Nucleus accumbens (tissue), 56 donors: ENCODE measurements at regions not wholly inside any gene's neighbourhood (a gene's known extent, or its start where the extent isn't known, plus 50 kb on each side); places are given as distances from the start of the nearest gene placed in this dataset.
"Not testable (repeated sequence)": the region's sequence is repeated elsewhere in the genome, so short reads cannot be mapped to it uniquely, and the experiment has no call there.

Experiments
- DNase-seq, 56 donors: peaks; one replicate each; lab custom pipeline; 2025; lab: John Stamatoyannopoulos, UW

DNA sequence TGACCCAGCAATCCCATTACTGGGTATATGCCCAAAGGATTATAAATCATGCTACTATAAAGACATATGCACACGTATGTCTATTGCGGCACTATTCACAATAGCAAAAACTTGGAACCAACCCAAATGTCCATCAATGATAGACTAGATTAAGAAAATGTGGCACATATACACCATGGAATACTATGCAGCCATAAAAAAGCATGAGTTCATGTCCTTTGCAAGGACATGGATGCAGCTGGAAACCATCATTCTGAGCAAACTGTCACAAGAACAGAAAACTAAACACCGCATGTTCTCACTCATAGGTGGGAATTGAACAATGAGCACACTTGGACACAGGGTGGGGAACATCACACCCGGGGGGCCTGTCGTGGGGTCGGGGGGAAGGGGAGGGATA lies 80.1 kb upstream of the TMEM170B start:
- DNase-seq: not testable (repeated sequence)

DNA sequence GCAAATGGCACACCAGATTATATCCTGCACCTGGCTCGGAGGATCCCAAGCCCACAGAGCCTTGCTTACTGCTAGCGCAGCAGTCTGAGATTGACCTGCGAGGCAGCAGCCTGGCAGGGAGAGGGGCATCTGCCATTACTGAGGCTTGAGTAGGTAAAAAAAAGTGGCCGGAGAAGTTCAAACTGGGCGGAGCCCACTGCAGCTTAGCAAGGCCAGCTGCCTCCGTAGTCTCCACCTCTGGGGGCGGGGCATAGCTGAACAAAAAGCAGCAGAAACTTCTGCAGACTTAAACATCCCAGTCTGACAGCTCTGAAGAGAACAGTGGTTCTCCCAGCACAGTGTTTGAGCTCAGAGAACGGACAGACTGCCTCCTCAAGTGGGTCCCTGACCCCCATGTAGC lies 85.4 kb upstream of the TMEM170B start:
- not testable (repeated sequence) for DNase-seq

DNA sequence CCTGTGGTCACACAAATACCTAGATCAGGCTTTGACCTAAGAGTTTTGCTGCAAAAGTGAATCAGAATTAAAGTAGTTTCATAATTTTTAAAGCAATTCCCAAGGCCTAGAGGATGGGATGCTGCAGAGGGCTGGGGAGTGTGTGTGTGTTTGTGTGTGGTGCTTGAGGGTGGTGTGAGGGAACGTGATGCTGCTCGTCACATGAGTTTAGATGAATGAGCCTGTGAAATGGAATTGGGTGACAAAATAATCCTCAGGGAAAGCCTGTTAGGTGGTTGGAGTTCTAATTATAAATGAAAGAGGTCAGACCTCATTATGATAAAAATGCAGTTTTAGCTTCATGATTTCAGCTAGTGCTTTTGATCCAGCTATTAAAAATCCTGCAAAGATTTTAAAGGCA lies 87.5 kb upstream of the TMEM170B start:
- DNase-seq: no peak

DNA sequence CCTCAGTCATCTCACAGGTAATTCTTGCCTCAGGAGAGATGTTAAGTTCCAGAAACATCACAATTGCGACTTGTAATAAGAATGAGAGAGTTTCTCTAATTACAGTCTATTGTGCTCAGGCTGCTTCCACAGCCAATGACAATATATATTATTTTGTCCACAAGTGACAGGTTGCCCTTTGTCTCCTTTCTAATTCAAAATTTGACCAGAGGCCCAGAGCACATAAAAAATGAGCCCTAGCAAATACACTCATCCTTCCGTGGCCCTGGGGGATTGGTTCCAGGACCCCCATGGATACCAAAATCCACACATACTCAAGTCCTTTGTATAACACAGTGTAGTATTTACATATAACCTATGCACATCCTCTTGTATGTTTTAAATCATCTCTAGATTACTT lies 88.1 kb upstream of the TMEM170B start:
- DNase-seq: no peak

DNA sequence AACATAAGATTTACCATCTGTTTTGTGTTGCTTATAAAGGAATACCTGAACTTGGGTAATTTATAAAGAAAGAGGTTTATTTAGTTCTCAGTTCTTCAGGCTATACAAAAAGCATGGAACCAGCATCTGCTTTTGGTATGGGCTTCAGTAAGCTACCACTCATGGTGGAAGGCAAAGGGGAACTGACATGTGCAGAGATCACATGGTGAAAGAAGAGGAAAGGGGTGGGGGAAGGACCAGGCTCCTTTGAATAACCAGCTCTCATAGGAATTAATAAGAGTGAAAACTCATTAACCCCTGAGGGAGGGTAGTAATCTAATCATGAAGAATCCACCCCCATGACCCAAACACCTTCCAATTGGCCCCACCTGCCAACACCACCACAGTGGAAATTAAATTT lies 89.5 kb upstream of the TMEM170B start:
- no peak for DNase-seq

DNA sequence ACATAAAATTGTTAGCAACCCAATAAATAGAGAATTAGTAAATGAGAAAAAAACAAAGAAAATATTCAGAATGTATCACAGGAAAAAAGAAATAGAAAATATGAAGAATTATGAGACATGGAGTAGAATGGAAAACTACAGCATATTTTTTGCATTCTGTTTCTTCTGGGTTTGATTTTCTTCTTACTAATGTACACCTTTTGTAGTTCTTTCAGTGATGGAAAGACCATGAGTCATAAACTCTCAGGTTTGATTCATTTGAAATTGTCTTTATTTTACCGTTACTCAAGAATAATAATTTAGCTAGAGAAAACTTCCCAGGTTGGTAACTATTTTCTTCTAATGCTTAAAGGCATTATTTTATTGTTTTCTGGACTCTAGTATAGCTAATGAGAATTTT lies 90.3 kb upstream of the TMEM170B start:
- DNase-seq: no peak

DNA sequence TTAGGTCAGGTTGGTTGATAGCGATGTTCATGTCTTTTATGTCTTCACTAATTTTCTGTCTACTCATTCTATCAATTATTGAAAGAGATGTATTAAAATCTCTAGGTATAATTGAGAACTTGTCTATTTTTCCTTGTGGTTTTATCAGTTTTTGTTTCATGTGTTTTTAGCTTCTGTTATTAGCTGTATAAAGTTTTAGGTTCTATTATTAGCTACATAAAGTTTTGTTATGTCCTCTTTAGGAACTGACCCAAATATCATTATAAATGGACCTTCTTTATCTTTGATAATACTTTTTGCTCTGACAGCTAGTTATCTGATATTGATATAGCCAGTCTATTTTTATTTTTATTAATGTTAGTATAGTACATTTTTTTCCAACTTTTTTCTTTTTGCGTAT lies 92.4 kb upstream of the TMEM170B start:
- no peak for DNase-seq

DNA sequence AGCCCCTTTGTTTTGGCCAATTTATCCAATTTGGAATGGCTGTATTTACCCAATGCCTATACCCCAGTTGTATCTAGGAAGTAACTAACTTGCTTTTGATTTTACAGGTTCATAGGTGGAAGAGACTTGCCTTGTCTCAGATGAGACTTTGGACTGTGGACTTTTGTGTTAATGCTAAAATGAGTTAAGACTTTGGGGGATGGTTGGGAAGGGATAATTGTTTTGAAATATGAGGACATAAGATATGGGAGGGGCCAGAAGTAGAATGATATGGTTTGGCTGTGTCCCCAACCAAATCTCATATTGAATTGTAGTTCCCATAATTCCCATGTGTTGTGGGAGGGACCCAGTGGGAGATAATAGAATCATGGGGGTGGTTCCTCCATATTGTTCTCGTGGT lies 94.4 kb upstream of the TMEM170B start:
- DNase-seq: not testable (repeated sequence)

DNA sequence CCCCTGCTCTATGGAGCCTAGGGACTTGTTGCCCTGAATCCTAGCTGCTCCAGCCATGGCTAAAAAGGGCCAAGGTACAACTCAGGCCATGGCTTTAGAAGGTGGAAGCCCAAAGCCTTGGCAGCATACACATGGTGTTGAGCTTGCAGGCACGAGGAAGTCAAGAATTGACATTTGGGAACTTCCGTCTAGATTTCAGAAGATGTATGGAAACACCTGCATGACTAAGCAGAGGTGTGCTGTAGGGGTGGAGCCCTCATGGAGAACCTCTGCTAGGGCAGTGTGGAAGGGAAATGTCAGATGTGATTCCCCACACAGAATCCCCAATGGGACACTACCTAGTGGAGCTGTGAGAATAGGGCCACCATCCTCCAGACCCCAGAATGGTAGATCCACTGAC lies 95.1 kb upstream of the TMEM170B start:
- no peak for DNase-seq

DNA sequence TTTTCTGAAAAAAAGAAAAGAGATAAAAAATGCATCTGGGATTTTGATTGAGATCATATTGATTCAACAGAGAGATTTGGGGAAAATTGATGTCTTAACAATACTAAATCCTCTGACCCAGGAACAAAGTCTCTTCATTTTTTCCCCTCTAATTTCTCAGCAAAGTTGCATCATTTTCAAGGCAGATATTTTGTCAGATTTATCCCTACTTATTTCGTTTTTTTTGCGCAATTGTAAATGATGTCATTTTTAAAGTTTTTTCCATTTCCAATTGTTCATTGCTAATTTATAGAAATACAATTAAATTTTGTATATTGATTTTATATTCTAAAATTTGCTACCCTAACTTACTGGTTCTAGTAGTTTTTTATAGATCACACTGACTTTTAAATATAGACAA lies 97.7 kb upstream of the TMEM170B start:
- DNase-seq: no peak

DNA sequence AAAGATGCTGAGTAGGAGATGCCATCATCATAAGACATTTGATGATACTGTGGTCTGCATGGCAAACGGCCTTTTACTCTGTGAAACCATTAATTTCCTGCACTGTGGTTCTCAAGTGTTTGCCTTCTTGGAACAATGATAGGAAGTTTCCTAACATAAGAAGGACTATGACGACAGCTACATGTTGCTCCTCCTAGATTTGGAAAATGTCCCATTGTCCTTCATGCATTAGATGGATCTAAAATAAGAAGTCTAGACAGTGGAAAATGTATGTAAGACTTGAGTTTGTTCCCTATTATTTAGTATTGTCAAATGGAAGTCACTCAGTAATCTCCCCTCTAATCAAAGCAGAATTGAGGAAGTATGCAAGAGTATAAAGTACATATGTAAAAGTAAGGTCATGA lies 98.5 kb upstream of the TMEM170B start:
- DNase-seq: no peak

DNA sequence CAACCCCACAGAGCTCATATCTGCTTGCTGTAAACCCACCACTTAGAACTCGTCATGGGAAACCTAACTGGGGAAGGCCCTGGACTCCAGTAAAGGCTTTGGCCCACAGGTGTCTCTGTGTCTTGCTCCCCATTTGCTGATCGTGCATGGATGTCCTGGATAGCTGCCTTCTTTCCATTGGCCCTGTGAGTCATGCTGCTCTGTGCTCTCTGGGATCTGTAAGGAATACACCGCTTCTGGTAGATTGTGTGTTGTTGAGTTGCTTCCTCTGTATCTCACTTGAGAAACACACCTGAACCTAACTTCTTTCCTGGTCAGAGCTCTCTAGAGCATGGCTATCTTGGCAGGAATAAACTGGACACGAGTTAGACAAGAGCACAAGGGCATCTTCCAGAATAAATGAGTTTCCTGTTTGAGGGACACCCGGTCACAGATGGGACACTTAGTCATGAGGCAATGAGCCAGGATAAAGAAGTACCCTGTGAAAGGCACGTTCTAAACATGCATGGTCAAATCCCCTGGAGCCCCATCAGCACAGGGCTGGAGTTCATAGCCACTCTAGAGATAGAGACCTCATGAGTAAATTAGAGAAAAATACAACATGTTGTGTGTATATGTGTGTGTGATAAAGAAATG lies 99.6 kb upstream of the TMEM170B start:
- DNase-seq: no peak

DNA sequence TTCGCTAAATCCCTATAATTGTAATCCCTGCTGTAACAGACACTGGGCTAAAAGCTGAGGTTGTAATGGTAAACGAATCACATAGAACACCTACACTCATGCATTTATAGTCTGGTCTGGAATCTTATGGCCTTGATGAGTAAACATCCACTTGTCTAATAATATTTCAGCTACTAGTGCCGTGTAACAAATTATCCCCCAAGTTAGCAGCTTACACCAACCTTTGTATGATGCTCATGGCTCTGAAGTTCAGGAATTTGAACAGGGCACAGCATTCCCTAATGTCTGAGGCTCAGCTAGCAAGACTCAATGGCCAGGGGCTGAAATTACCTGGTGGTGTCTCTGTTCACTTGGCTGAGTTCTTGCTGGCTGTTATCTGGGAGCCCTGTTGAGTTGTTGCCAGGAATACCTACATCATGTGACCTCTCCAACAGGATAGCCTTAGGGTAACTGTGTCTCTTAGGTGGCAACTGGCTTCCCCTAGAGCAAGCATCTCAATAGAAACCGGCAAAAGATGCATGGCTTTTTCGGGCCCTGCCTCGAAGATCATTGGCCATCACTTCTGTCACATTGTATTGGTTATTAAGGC lies 100.9 kb upstream of the TMEM170B start:
- DNase-seq: no peak

DNA sequence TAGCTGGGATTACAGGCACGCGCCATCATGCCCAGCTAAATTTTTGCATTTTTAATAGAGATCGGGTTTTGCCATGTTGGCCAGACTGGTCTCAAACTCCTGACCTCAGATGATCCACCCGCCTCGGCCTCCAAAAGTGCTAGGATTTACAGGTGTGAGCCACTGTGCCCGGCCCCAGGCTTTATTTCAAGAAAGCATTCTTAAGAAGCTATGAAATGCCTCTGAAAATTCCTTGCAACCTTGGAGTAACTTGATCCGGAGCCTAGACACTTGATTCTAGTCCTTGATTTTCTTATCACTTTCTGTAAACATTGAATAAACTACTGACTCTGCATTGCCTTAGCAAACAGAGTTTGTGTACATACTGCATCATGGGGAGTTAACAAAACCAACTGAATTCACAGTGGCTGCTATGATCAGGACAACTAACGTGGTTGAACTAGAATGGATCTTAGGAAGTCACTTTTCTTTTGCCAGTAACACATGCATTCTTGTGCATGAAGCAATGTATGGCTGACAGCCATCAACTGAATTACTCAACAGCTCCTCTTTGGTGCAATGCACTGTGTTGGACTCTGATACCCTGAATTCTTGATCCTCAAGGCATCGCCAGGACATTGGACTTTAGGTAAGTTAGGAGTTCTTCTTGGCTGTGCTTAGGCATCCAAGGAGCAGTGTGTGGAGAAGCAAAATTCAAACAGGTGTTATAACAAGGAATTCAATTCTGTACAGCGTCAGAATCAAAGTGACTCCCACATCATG lies 102.8 kb upstream of the TMEM170B start:
- DNase-seq: no peak

DNA sequence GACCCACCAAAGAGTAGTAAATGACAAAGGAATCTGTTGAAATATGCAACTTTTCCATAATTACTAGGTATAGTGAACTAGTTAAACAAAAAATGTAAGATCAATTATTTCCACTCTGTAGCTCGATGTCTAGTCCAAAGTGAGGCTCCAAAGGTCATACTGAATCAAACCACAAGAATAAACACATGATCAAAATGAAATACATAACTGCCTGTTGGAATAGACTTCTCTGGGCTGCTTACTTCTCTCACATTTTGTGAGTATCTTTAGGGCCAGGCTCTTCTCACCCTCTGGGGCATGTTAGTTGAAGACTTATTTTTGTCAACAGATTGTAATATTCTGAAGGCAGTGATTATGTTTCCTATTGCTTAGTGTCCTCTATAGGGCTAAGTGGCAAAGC lies 103.7 kb upstream of the TMEM170B start:
- no peak for DNase-seq

DNA sequence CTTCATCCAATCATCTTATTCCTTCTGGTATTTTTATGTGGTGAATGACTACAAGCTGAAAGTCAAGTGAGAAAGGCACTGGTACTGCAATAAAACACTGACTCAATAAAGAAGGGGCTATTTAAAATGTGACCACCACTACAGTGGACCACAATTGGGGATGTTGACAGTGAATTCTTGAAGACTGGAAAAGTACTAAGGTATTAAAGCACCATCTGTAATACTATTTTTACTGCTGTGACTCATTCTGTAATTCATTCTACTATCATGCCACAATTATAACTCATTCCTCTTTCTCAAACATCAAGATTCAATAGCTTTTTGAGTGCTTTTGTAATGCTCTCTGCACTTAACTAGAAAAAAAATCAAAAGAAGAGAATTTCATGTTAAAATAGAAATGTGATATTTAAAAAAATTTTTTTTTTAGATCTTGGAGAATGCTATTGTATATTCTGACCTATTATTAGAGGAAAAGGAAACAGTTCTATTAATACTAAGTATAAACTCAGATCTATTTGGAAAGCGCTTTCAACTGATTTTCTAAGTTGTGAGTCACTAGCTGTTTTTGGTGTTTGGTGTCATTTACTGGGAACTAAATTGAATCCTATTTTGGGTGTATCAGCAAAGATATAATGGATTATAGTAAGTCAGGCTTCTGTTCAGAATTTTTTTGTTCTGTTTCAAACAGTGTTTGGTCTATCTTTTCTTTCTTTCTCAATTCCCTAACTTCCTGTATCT lies 104.7 kb upstream of the TMEM170B start:
- DNase-seq: no peak

DNA sequence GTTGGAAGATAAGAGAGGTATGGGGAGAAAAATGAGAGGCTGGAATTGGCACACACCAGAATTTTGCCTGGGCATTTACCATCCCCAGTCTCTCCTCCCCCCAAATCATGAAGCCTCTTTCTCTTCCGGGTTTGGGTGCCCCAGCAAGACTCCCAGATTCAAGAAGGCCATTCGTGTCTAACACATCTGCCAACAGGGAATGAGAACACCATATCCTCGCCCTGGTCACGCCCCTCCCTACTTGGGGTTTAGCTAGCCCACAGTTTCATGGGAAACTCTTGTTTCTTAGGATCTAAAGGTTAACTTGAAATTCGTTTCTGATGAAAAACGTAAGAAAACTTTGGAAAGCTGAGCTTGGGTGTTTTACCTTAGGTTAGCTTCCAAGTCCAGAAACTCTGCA lies 105.5 kb upstream of the TMEM170B start:
- DNase-seq: no peak

DNA sequence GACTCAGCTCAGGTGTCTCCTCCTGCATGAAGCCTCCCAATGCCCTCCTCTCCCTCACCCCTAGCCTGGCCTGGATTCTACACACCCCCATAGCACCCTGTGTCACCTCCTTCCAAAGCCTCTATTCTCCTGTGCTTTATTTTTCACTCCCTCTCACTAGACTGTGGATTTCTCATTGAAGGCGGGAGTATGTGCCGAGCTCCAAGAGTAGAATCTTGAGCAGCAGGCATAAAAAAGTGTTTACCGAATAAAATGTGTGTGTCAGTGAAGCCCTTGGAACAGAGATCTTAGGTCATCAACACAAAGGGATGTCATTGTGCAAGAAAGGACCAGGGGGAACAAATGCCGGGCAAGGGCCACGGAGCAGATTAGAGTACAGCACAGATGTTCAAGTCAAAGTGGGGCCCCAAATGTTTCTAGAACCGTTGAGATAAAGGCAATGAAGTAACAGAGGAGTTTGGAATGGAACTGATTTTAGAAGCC lies 106.1 kb upstream of the TMEM170B start:
- no peak for DNase-seq

DNA sequence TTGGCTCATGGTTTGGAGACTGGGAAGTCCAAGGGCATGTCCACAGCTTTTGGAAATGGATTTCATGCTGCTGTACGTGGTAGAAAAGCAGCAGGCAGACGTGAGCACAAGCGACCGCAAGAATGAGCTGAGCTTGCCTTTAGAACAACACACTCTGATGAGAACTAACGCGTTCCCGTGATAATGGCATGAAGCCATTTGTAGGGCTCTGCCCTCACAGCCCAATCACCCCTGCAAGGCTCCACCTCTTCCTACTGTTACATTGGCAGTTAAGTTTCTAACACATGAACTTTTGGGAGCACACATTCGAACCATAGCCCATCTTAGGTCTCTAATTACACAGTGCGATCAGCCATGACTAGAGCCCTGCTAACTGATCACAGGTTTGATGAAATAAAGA lies 107.5 kb upstream of the TMEM170B start:
- no peak for DNase-seq

DNA sequence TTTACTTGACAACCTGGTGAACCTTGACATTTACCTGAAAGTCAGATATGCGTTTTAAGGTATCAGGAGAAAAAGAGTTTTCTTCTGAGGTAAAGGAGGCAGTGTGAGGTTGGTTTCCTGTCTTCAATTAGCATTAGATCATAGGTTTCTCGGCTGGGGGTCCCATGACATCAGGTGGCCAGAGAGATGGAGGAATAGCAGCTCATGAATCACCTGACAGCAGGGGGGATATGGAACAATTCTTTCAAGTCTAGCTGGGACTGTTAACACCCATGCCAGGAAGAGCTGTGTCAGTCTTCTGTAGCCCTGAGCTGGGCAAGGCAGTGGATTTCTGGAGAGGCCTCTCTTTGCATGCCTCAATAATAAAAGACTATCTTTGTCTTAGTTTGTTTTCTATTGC lies 108.0 kb upstream of the TMEM170B start:
- DNase-seq: no peak

DNA sequence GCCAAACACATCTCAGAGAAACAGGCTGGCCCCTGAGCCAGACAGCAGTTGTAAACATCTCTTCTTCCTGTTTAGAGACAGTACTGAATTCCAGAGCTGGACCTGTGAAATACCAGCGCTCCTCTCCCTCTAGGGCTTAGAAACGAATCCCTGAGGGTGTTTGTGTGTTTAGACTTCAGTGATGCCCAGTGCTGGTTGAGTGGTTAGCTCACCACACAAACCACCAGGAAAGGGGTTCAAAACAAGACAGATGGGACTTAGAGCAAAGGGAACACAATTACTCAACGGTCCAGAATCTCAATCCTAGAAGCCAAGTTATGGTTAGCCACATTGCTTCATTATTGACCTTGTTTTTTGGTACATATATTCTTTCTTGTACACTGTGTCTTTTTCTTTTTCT lies 108.7 kb upstream of the TMEM170B start:
- no peak for DNase-seq
